Calu3 (cell line): ENCODE measurements at regions not wholly inside any gene's neighbourhood (a gene's known extent, or its start where the extent isn't known, plus 50 kb on each side); places are given as distances from the start of the nearest gene placed in this dataset.

Experiments used
- BruUV-seq: library from RNA; stranded (reverse); fragments of 400-500 nt; replicated peaks from 2 replicates; lab custom pipeline; 2021; lab: Mats Ljungman, UMichigan
- CTCF ChIA-PET: fragments of 300-600 bp; sonication (Branson Sonifier 250); formaldehyde crosslinking; loops from one replicate; lab custom pipeline; 2022; ENCODE audit warnings: antibody characterized with exemption; lab: Charles Lee
- DNase-seq: peaks from one replicate; pipeline ENCODE4 v3.0.0; 2022
- H3K27ac Mint-ChIP-seq: one replicate; pipeline ENCODE4 v1.8.0; 2022; ENCODE audit warnings: mixed read lengths; ENCODE audit not compliant: unreplicated experiment
- H3K27me3 Mint-ChIP-seq: one replicate; pipeline ENCODE4 v1.8.0; 2022; ENCODE audit warnings: mixed read lengths; ENCODE audit not compliant: unreplicated experiment
- H3K36me3 Mint-ChIP-seq: one replicate; pipeline ENCODE4 v1.8.0; 2022; ENCODE audit warnings: mild to moderate bottlenecking, moderate library complexity, mixed read lengths; ENCODE audit not compliant: insufficient read depth, unreplicated experiment
- H3K4me1 Mint-ChIP-seq: one replicate; pipeline ENCODE4 v1.8.0; 2022; ENCODE audit warnings: mild to moderate bottlenecking, low read depth, mixed read lengths; ENCODE audit not compliant: unreplicated experiment
- H3K4me3 Mint-ChIP-seq: one replicate; pipeline ENCODE4 v1.8.0; 2022; ENCODE audit warnings: mild to moderate bottlenecking, low read depth, moderate library complexity, mixed read lengths; ENCODE audit not compliant: unreplicated experiment
- H3K9me3 Mint-ChIP-seq: one replicate; pipeline ENCODE4 v1.8.0; 2022; ENCODE audit warnings: low read depth, mixed read lengths; ENCODE audit not compliant: unreplicated experiment
- intact Hi-C: fragments of 100-400 bp; cut with micrococcal nuclease; formaldehyde crosslinking; loops from one replicate; pipeline ENCODE4 v1.10.0; 2022; ENCODE audit not compliant: unreplicated experiment
- TF ChIP-seq, protein P1 (sequence below): fragments of 200-600 bp; IDR thresholded peaks from one replicate; pipeline ENCODE4 v1.8.0; 2022; ENCODE audit warnings: antibody characterized with exemption; ENCODE audit not compliant: unreplicated experiment

DNA sequence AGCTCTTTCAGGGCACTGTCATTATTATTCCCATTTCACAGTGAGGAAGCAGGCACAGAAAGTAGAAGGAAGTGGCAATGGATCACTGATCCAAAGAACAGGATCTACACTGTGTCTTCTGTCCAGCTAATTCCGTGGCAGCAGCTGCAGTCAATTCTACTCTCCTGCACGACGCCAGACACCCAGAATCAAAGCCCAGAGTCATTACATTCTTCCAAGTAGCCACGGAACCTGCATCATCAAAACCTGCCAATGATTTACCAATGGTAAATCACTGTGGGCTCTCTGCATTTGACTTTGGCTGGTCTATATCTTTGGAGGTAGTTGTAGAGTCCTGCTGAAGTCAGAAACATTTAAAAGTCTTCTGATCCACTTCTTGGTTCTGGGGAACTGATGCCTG, 767.7 kb downstream of the LIG4 start:
- CTCF ChIA-PET, result no interaction called here
- no peaks in the 10 kb centered on the region for H3K27me3 Mint-ChIP-seq
- no peak for DNase-seq
- no peak overlapping the region for H3K4me3 Mint-ChIP-seq
- TF ChIP-seq, protein P1, sequence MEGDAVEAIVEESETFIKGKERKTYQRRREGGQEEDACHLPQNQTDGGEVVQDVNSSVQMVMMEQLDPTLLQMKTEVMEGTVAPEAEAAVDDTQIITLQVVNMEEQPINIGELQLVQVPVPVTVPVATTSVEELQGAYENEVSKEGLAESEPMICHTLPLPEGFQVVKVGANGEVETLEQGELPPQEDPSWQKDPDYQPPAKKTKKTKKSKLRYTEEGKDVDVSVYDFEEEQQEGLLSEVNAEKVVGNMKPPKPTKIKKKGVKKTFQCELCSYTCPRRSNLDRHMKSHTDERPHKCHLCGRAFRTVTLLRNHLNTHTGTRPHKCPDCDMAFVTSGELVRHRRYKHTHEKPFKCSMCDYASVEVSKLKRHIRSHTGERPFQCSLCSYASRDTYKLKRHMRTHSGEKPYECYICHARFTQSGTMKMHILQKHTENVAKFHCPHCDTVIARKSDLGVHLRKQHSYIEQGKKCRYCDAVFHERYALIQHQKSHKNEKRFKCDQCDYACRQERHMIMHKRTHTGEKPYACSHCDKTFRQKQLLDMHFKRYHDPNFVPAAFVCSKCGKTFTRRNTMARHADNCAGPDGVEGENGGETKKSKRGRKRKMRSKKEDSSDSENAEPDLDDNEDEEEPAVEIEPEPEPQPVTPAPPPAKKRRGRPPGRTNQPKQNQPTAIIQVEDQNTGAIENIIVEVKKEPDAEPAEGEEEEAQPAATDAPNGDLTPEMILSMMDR, result no peak
- intact Hi-C loops, result no loop called here
- H3K36me3 Mint-ChIP-seq, result no peaks in the 10 kb centered on the region
- H3K4me1 Mint-ChIP-seq, result no peaks in the 10 kb centered on the region
- BruUV-seq, result no TSS peak
- no peak overlapping the region for H3K27ac Mint-ChIP-seq
- peaks cover 10% of the 10 kb centered on the region for H3K9me3 Mint-ChIP-seq

DNA sequence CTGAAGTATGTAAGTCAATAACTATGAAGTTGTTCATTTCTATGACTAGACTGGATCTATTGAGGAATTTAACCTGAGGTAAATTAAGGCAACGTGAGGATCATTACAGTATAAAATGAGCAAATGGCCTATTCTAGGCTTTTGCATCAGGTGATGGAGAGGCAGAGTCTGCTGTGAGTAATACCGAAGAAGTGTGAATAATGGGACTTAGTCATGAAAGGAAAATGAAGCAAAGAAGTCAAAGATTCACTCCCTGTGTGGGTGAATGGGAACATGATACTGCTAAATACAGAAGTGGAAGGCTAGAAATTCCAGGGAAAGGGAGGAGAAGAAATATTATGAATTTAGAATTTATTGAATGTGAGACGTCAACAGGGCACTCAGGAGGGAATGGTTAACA, 774.1 kb downstream of the LIG4 start:
- H3K36me3 Mint-ChIP-seq, result no peaks in the 10 kb centered on the region
- H3K9me3 Mint-ChIP-seq, result no peaks in the 10 kb centered on the region
- H3K27me3 Mint-ChIP-seq, result no peaks in the 10 kb centered on the region
- TF ChIP-seq, protein P1, result no peak
- H3K4me1 Mint-ChIP-seq, result no peaks in the 10 kb centered on the region
- no TSS peak for BruUV-seq
- no peak overlapping the region for H3K4me3 Mint-ChIP-seq
- no peak for DNase-seq
- CTCF ChIA-PET, result no interaction called here
- no peak overlapping the region for H3K27ac Mint-ChIP-seq
- intact Hi-C loops, result no loop called here

DNA sequence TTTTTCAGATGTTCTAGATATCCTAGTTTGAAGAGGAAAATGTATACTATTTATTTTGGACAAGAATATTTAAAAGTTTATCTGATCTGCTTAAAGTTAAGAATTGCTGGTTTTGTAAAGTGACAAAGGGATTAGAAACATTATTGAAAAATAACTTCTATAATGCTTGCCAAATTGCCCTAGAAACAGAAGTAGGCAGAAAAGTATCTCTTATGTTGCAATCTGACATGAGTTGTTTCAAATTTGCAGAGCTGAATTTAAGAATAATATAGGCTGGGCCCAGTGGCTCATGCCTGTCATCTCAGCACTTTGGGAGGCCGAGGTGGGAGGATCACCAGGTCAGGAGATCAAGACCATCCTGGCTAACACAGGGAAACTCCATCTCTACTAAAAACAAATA, 777.1 kb downstream of the LIG4 start:
- no TSS peak for BruUV-seq
- intact Hi-C loops, result no loop called here
- Mint-ChIP-seq H3K4me1 (no peaks in the 10 kb centered on the region), H3K36me3 (no peaks in the 10 kb centered on the region), H3K27ac (no peak overlapping the region), H3K9me3 (no peaks in the 10 kb centered on the region), H3K27me3 (no peaks in the 10 kb centered on the region), H3K4me3 (no peak overlapping the region)
- CTCF ChIA-PET, result no interaction called here
- no peak for DNase-seq
- TF ChIP-seq, protein P1, result no peak

- CTCF ChIA-PET, result no interaction called here
- Mint-ChIP-seq H3K36me3 (no peaks in the 10 kb centered on the region), H3K9me3 (no peaks in the 10 kb centered on the region), H3K27ac (no peak overlapping the region), H3K27me3 (no peaks in the 10 kb centered on the region), H3K4me3 (no peak overlapping the region), H3K4me1 (no peaks in the 10 kb centered on the region)
- TF ChIP-seq, protein P1, result no peak
- intact Hi-C loops, result no loop called here
- DNase-seq, result no peak
- no TSS peak for BruUV-seq
Observed at GRCh38 chr13:107434347-107434746, 781.0 kb downstream of the LIG4 start.
